Immature natural killer cell (primary cell): ENCODE measurements at regions not wholly inside any gene's neighbourhood (a gene's known extent, or its start where the extent isn't known, plus 50 kb on each side); places are given as distances from the start of the nearest gene placed in this dataset.
"Not testable (repeated sequence)": the region's sequence is repeated elsewhere in the genome, so short reads cannot be mapped to it uniquely, and the experiment has no call there.

Experiments used
- DNase-seq, 3 donors: peaks; one replicate each; pipeline ENCODE4 v3.0.0; 2022; ENCODE audit warnings: mixed read lengths in 1 of 3
- H3K27ac Mint-ChIP-seq, 6 donors: one replicate each; pipeline ENCODE4 v1.8.0; 2020; ENCODE audit warnings: mixed read lengths in 6 of 6, mild to moderate bottlenecking in 5 of 6, inconsistent platforms in 4 of 6, moderate library complexity in 3 of 6
- H3K27me3 Mint-ChIP-seq, 3 donors: one replicate each; pipeline ENCODE4 v1.8.0; 2020 to 2021; ENCODE audit warnings: low read depth in 3 of 3, mild to moderate bottlenecking in 3 of 3, mixed read lengths in 3 of 3, moderate library complexity in 3 of 3, inconsistent platforms in 1 of 3
- H3K36me3 Mint-ChIP-seq, 3 donors: one replicate each; pipeline ENCODE4 v1.8.0; 2020; ENCODE audit warnings: mixed read lengths in 3 of 3, inconsistent platforms in 2 of 3, mild to moderate bottlenecking in 2 of 3
- H3K4me1 Mint-ChIP-seq, 2 donors: one replicate each; pipeline ENCODE4 v1.8.0; 2020; ENCODE audit warnings: inconsistent platforms in 2 of 2, mild to moderate bottlenecking in 2 of 2, mixed read lengths in 2 of 2, moderate library complexity in 1 of 2
- H3K4me3 Mint-ChIP-seq, 5 donors: one replicate each; pipeline ENCODE4 v1.8.0; 2020; ENCODE audit warnings: mild to moderate bottlenecking in 5 of 5, mixed read lengths in 5 of 5, inconsistent platforms in 3 of 5, moderate library complexity in 3 of 5
- H3K9me3 Mint-ChIP-seq, 6 donors: one replicate each; pipeline ENCODE4 v1.8.0; 2020; ENCODE audit warnings: mild to moderate bottlenecking in 6 of 6, mixed read lengths in 6 of 6, inconsistent platforms in 4 of 6, moderate library complexity in 3 of 6

GRCh38 chr11:23869671-23870070 lies 627.2 kb upstream of the LUZP2 start:
- no peak overlapping the region for H3K27ac Mint-ChIP-seq
- H3K9me3 Mint-ChIP-seq: peaks cover 1 to 15% (median 5%) of the 10 kb centered on the region in 6 donors
- H3K4me1 Mint-ChIP-seq: peaks cover 11 to 15% of the 10 kb centered on the region in 2 donors
- no peak for DNase-seq
- no peak overlapping the region for H3K4me3 Mint-ChIP-seq
- no peaks in the 10 kb centered on the region for H3K27me3 Mint-ChIP-seq
- peaks cover 4 to 19% (median 4%) of the 10 kb centered on the region in 3 donors for H3K36me3 Mint-ChIP-seq

GRCh38 chr11:23873406-23873805 lies 623.4 kb upstream of the LUZP2 start:
- H3K27me3 Mint-ChIP-seq: peaks cover 0 to 2% (median 0%) of the 10 kb centered on the region in 3 donors
- peaks cover 1 to 9% (median 6%) of the 10 kb centered on the region in 6 donors for H3K9me3 Mint-ChIP-seq
- H3K36me3 Mint-ChIP-seq: peaks cover 4 to 18% (median 4%) of the 10 kb centered on the region in 3 donors
- H3K4me3 Mint-ChIP-seq: no peak overlapping the region
- DNase-seq: no peak
- no peak overlapping the region for H3K27ac Mint-ChIP-seq
- peaks cover 11 to 15% of the 10 kb centered on the region in 2 donors for H3K4me1 Mint-ChIP-seq

GRCh38 chr11:23875176-23875850 lies 621.5 kb upstream of the LUZP2 start:
- H3K27me3 Mint-ChIP-seq: peaks cover 0 to 4% (median 3%) of the 10 kb centered on the region in 3 donors
- H3K36me3 Mint-ChIP-seq: peaks cover 0 to 13% (median 4%) of the 10 kb centered on the region in 3 donors
- no peak overlapping the region for H3K27ac Mint-ChIP-seq
- peaks cover under 1 to 1% of the 10 kb centered on the region in 2 donors for H3K4me1 Mint-ChIP-seq
- DNase-seq: no peak
- no peak overlapping the region for H3K4me3 Mint-ChIP-seq
- H3K9me3 Mint-ChIP-seq: peaks cover 0 to 9% (median 0%) of the 10 kb centered on the region in 6 donors

DNA sequence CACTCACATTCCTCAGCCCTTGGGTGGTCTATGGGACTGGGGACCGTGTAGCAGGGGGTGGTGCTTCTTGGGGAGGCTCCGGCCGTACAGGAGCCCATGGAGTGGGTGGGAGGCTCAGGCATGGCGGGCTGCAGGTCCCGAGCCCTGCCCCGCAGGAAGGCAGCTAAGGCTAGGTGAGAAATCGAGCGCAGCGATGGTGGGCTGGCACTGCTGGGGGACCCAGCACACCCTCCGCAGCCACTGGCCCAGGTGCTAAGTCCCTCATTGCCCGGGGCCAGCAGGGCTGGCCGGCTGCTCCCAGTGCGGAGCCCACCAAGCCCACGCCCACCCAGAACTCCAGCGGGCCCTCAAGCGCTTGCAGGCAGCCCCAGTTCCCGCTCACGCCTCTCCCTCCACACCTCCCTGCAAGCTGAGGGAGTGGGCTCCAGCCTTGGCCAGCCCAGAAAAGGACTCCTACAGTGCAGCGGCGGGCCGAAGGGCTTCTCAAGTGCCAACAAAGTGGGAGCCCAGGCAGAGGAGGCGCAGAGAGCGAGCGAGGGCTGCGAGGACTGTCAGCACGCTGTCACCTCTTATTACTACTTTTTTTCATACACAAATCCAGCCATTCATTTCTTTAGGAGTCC lies 613.3 kb upstream of the LUZP2 start:
- not testable (repeated sequence) for H3K4me3 Mint-ChIP-seq, DNase-seq, H3K4me1 Mint-ChIP-seq, H3K9me3 Mint-ChIP-seq, H3K27ac Mint-ChIP-seq, H3K36me3 Mint-ChIP-seq, H3K27me3 Mint-ChIP-seq

DNA sequence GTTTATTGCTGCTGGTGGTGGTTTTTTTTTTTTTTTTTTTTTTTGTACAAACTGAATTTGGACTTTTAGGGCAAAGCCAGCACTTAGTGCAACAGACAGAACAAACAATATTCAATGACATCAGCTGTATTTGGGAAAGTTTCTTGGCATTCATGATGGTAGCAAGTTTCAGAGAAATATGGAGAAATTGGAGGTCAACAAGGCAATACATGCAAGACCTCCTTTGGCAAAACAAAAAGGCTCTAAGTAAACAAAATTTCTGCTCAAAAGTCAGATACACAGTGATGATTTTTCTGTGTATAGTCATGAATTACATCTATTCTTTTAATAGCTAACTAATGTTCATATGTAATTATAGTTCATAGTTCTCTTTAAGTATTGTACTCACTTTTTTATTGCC lies 612.5 kb upstream of the LUZP2 start:
- Mint-ChIP-seq H3K9me3 (no peaks in the 10 kb centered on the region), H3K27ac (no peak overlapping the region), H3K27me3 (peaks cover 0 to 4% (median 0%) of the 10 kb centered on the region in 3 donors), H3K4me3 (no peak overlapping the region), H3K4me1 (no peaks in the 10 kb centered on the region), H3K36me3 (no peaks in the 10 kb centered on the region)
- DNase-seq: no peak

- Mint-ChIP-seq H3K4me1 (no peaks in the 10 kb centered on the region), H3K4me3 (no peak overlapping the region), H3K27me3 (peaks cover 0 to 2% (median 0%) of the 10 kb centered on the region in 3 donors), H3K36me3 (no peaks in the 10 kb centered on the region), H3K9me3 (peaks cover 0 to 6% (median 0%) of the 10 kb centered on the region in 6 donors), H3K27ac (no peak overlapping the region)
- DNase-seq: no peak
Observed at GRCh38 chr11:23885801-23886200, 611.1 kb upstream of the LUZP2 start.

DNA sequence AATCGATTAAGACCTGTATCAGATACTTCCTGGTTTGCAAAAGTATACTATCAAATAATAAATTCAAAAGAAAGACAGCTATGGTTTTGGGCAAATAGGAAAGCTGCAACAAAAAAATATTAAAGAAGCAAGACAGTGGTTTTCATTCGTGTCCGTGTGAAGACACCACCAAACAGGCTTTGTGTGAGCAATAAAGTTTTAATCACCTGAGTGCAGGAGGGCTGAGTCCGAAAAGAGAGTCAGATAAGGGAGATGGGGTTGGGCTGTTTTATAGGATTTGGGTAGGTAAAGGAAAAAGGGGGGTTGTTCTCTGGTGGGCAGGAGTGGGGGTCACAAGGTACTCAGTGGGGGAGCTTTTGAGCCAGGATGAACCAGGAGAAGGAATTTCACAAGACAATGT lies 609.7 kb upstream of the LUZP2 start:
- not testable (repeated sequence) for H3K27ac Mint-ChIP-seq, H3K27me3 Mint-ChIP-seq, H3K4me1 Mint-ChIP-seq, DNase-seq, H3K4me3 Mint-ChIP-seq, H3K9me3 Mint-ChIP-seq, H3K36me3 Mint-ChIP-seq

DNA sequence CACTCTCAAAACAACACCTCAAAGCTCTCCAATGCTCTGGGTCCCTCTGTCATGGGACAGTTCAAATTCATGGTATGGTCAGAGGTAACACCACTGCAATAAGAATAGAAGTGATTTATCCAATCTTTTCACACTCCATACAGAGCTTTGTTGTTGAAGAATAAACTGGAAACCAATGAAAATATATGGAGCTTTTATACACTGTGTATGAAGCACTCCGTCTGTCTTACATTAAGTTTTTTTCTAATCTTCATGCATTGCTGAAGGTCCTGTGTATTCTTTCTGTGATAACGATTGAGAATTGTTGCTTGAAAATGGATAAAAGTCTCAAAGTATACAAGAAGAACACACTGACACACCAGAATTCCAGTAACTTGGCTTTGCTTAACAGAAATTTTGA lies 603.7 kb upstream of the LUZP2 start:
- H3K4me3 Mint-ChIP-seq: no peak overlapping the region
- H3K4me1 Mint-ChIP-seq: no peaks in the 10 kb centered on the region
- no peak overlapping the region for H3K27ac Mint-ChIP-seq
- H3K9me3 Mint-ChIP-seq: peaks cover 0 to 6% (median 0%) of the 10 kb centered on the region in 6 donors
- no peaks in the 10 kb centered on the region for H3K27me3 Mint-ChIP-seq
- no peak for DNase-seq
- no peaks in the 10 kb centered on the region for H3K36me3 Mint-ChIP-seq

DNA sequence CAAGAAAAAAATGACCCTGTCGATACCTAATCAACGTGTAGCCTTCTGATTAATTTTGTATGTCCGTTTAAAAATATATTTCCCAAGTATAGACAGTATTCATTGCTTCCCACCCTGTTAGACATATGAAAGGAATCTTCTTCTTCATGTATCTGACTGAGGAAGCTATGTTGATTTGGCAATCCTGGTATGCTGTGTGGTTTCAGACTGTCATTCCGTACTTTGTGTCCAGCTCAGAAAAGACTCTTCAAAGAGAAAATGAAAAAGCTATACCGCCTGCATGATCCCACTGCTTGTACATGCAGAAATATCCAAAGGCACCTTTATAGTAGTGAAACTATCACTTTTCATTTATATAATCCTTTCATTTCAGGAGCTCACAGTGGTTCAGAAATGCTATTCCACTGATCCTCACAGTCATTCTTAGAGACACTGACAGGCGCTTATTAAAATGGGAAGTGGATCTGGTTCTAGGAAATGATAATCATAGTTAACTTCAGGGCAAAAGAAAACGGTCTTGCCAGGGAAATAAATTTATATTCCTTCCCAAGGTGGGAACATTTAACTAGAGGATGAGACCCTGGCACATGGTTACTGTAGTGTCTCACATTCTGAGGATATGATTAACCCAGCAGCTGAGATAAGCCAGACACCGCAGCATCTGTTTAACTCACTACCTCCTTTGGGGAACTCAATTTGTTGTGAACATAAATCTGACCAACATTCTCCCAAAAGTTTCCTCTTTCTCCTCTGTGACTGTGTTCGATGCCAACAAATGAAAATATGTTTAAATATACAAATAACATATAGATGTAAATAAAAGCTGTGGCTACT lies 599.2 kb upstream of the LUZP2 start:
- Mint-ChIP-seq H3K27ac (no peak overlapping the region), H3K36me3 (no peaks in the 10 kb centered on the region), H3K27me3 (peaks cover 0 to 3% (median 0%) of the 10 kb centered on the region in 3 donors), H3K4me1 (no peaks in the 10 kb centered on the region), H3K4me3 (no peak overlapping the region), H3K9me3 (no peaks in the 10 kb centered on the region)
- no peak for DNase-seq

GRCh38 chr11:23903044-23903704 lies 593.7 kb upstream of the LUZP2 start:
- no peak for DNase-seq
- no peak overlapping the region for H3K4me3 Mint-ChIP-seq
- no peaks in the 10 kb centered on the region for H3K4me1 Mint-ChIP-seq
- H3K27ac Mint-ChIP-seq: no peak overlapping the region
- peaks cover 0 to 3% (median 0%) of the 10 kb centered on the region in 3 donors for H3K27me3 Mint-ChIP-seq
- H3K36me3 Mint-ChIP-seq: peaks cover 0 to 4% (median 0%) of the 10 kb centered on the region in 3 donors
- peaks cover 0 to 4% (median 0%) of the 10 kb centered on the region in 6 donors for H3K9me3 Mint-ChIP-seq

- Mint-ChIP-seq H3K9me3 (peaks cover 0 to 5% (median 0%) of the 10 kb centered on the region in 6 donors), H3K27ac (no peak overlapping the region), H3K4me3 (no peak overlapping the region), H3K36me3 (peaks cover 0 to 5% (median 0%) of the 10 kb centered on the region in 3 donors), H3K4me1 (no peaks in the 10 kb centered on the region), H3K27me3 (peaks cover 0 to 6% (median 0%) of the 10 kb centered on the region in 3 donors)
- no peak for DNase-seq
Observed at GRCh38 chr11:23919455-23919854, 577.4 kb upstream of the LUZP2 start.

GRCh38 chr11:23923357-23923756 lies 573.5 kb upstream of the LUZP2 start:
- Mint-ChIP-seq H3K4me3 (no peak overlapping the region), H3K4me1 (no peaks in the 10 kb centered on the region), H3K36me3 (peaks cover 0 to 5% (median 0%) of the 10 kb centered on the region in 3 donors), H3K9me3 (no peaks in the 10 kb centered on the region), H3K27ac (no peak overlapping the region), H3K27me3 (peaks cover 0 to 8% (median 0%) of the 10 kb centered on the region in 3 donors)
- no peak for DNase-seq

DNA sequence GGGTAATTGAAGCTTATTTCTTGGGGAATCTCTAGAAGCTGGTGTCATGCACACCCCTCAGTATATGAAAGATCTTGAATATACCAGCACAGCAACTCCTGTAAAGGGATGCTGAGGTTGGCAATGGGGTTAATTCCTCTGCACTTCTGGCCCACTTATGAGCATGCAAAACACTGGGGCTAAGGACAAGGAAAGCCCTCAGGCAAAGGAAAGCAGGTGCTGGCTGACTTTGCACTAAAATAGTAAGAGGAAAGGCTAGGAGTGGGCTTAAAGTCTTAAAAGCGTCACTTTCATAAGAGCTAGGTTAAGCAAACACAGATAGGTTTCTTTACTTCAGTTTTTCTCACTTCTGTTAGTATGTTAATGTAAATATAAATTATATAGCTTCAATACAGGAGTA lies 572.6 kb upstream of the LUZP2 start:
- Mint-ChIP-seq H3K9me3 (no peaks in the 10 kb centered on the region), H3K36me3 (peaks cover 0 to 5% (median 0%) of the 10 kb centered on the region in 3 donors), H3K27me3 (peaks cover 0 to 8% (median 0%) of the 10 kb centered on the region in 3 donors), H3K4me1 (no peaks in the 10 kb centered on the region), H3K4me3 (no peak overlapping the region), H3K27ac (no peak overlapping the region)
- DNase-seq: no peak
